Gastroesophageal sphincter (tissue), 4 donors: ENCODE measurements at regions not wholly inside any gene's neighbourhood (a gene's known extent, or its start where the extent isn't known, plus 50 kb on each side); places are given as distances from the start of the nearest gene placed in this dataset.
"Not testable (repeated sequence)": the region's sequence is repeated elsewhere in the genome, so short reads cannot be mapped to it uniquely, and the experiment has no call there.

Experiments
- ATAC-seq: fragments of 150-250 bp; one replicate; pipeline ENCODE4 v1.9.1; 2016; ENCODE audit warnings: mild to moderate bottlenecking, moderate library complexity
- H3K27ac ChIP-seq, 4 donors: fragments of 200-600 bp; sonication (generic) in 3 of 4; 1 replicate in 3 of 4; 2 replicates in 1 of 4; pipeline ENCODE4 v1.5.1; 2016 to 2019
- H3K27me3 ChIP-seq: fragments of 200-600 bp; sonication (generic); one replicate; pipeline ENCODE4 v1.5.1; 2019
- H3K36me3 ChIP-seq, 2 donors: fragments of 200-600 bp; sonication (generic); one replicate each; pipeline ENCODE4 v1.5.1; 2019; ENCODE audit warnings: control low read depth in 1 of 2
- H3K4me1 ChIP-seq, 3 donors: fragments of 200-600 bp; sonication (generic); 1 replicate in 2 of 3; 2 replicates in 1 of 3; pipeline ENCODE4 v1.5.1; 2016 to 2019; ENCODE audit warnings: control low read depth in 2 of 3
- H3K4me3 ChIP-seq, 2 donors: fragments of 200-600 bp; sonication (generic); one replicate each; pipeline ENCODE4 v1.5.1; 2019; ENCODE audit warnings: mild to moderate bottlenecking in 1 of 2, moderate library complexity in 1 of 2
- H3K9me3 ChIP-seq, 3 donors: fragments of 200-600 bp; sonication (generic); one replicate each; pipeline ENCODE4 v1.5.1; 2017 to 2019; ENCODE audit warnings: control low read depth in 2 of 3
- EP300 ChIP-seq: sonication (generic); formaldehyde crosslinking; IDR thresholded peaks from one replicate; pipeline ENCODE4 v1.6.1; 2017; ENCODE audit warnings: antibody characterized with exemption, mild to moderate bottlenecking
- POLR2A ChIP-seq, 2 donors: fragments of 450-650 bp; IDR thresholded peaks; one replicate each; pipeline ENCODE4 v1.6.1; 2017; ENCODE audit warnings: antibody characterized with exemption in 2 of 2, mild to moderate bottlenecking in 2 of 2, moderate library complexity in 1 of 2
- POLR2AphosphoS5 ChIP-seq: sonication (generic); formaldehyde crosslinking; IDR thresholded peaks from one replicate; pipeline ENCODE4 v1.6.1; 2017; ENCODE audit warnings: antibody characterized with exemption
- WGBS, 2 donors: methylation state at CpG; one replicate each; pipeline ENCODE4 v1.1.5; 2018; ENCODE audit warnings: low coverage in 1 of 2; 5-methylcytosine and 5-hydroxymethylcytosine counted together
- small RNA-seq, 4 donors: library from RNA; depleted of rRNA; stranded (forward); fragments of <200 nt; gene quantifications; one replicate each; pipeline ENCODE3, GENCODE V24; 2016
- TF ChIP-seq, protein P1 (sequence below), 4 experiments: fragments of 200-600 bp in 2 of 4; fragments of 450-650 bp in 2 of 4; sonication (generic) in 1 of 4; IDR thresholded peaks; one replicate each; pipeline ENCODE4 v1.5.1; 2017 to 2019; ENCODE audit warnings: antibody characterized with exemption in 4 of 4, mild to moderate bottlenecking in 2 of 4, moderate library complexity in 2 of 4

DNA sequence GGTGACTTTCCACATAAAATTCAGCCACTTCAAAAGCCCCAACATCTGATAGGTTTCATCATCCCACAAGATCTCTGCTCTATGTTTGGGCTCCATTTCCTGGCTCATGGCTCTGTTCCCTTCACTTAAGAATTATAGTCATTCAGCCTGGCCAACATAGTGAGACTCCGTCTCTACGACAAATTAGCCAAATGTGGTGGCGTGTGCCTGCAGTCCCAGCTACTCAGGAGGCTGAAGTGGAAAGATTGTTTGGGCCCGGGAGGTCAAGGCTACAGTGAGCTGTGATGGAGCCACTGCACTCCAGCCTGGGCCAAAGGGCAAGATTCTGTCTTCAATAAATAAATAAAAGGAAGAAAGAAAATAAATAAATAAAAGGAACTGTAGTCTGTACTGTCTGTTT, 57.9 kb upstream of the CTSV start:
- ATAC-seq: no peak
- Histone ChIP-seq H3K36me3 (no peaks in the 10 kb centered on the region), H3K9me3 (no peaks in the 10 kb centered on the region), H3K27ac (no peak overlapping the region), H3K4me1 (no peaks in the 10 kb centered on the region), H3K4me3 (no peak overlapping the region), H3K27me3 (no peaks in the 10 kb centered on the region)
- TF ChIP-seq EP300: no peak
- TF ChIP-seq, protein P1, sequence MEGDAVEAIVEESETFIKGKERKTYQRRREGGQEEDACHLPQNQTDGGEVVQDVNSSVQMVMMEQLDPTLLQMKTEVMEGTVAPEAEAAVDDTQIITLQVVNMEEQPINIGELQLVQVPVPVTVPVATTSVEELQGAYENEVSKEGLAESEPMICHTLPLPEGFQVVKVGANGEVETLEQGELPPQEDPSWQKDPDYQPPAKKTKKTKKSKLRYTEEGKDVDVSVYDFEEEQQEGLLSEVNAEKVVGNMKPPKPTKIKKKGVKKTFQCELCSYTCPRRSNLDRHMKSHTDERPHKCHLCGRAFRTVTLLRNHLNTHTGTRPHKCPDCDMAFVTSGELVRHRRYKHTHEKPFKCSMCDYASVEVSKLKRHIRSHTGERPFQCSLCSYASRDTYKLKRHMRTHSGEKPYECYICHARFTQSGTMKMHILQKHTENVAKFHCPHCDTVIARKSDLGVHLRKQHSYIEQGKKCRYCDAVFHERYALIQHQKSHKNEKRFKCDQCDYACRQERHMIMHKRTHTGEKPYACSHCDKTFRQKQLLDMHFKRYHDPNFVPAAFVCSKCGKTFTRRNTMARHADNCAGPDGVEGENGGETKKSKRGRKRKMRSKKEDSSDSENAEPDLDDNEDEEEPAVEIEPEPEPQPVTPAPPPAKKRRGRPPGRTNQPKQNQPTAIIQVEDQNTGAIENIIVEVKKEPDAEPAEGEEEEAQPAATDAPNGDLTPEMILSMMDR (IDR thresholded peaks at IDR 0.05): no peak
- no peak for TF ChIP-seq POLR2A (IDR thresholded peaks at IDR 0.05)
- no peak for TF ChIP-seq POLR2AphosphoS5
- 95% methylated on average over 3 of the region's 4 CpGs; no CpG with 5 or more reads in 1 of the 2 donors for WGBS, 2 donors

DNA sequence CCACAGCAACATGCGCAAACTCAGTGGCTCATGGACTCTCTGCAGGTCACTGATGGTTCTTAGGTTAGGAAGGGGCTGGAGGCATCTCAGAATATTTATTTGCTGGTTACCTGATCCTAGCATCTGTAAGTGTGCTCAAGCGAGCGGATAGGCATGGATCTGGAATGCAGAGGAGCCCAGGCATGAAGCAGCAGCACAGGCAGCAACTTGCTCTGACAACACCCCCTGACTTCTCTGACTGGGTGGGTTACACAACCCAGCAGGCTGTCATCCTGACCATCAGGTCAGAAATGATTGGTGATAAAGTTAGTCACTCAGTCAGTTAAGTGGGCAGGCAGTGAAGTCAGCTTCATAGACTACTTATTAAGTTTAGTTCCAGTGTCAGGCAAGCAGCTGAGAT, 50.4 kb upstream of the CTSV start:
- WGBS, 2 donors: 37 to 75% methylated on average over 1 to 3 of the region's 3 CpGs
- not testable (repeated sequence) for H3K4me3 ChIP-seq, H3K4me1 ChIP-seq, H3K36me3 ChIP-seq, H3K27ac ChIP-seq, H3K9me3 ChIP-seq, ATAC-seq
- peaks cover 33% of the 10 kb centered on the region for H3K27me3 ChIP-seq

Small RNA genes in the stretch of these regions (small RNA-seq; reads per million reads assigned to genes)
- gene RNU6-798P: 0 reads per million in 4 donors
